ENCODE measurements at regions not wholly inside any gene's neighbourhood (a gene's known extent, or its start where the extent isn't known, plus 50 kb on each side); places are given as distances from the start of the nearest gene placed in this dataset.
"Not testable (repeated sequence)": the region's sequence is repeated elsewhere in the genome, so short reads cannot be mapped to it uniquely, and the experiment has no call there.

DNA sequence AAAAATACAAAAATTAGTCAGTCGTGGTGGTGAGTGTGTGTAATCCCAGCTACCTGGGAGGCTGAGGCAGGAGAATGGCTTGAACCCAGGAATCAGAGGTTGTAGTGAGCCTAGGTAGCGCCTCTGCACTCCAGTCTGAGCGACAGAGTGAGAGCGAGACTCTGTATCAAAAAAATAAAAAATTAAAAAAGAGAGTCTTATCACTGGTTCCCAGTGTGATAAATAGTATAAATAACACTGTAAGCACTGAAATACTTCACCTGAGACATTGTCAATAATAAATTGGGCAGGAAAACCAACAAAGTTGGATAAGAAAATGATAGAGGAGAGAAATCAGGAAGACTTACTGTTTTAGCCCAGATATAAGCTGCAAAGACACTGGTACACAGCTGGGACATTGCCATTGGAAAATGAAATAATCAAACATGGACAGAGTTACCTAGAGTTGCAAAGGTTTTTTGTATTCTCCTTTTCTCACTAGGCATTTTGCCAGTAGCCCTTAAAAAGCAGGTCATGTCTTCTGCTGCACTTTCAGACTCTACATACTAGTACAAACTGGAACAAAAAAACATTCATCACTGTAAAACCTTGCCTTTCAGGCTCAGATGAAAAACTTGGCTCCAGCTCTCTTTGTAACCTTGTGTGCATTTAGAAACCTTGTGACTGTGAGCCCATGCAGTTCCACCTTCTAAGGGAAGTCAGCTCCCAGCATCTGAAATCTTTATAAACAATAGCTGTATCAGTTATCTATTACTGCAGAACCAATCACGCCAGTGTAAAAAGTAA is 55.0 kb upstream of the PPP1R2C start:
- Mint-ChIP-seq H3K9me3 (no peaks in the 10 kb centered on the region), H3K4me3 (no peak overlapping the region), H3K27ac (no peak overlapping the region), H3K36me3 (ENCODE audit: low read depth) (no peaks in the 10 kb centered on the region), H3K27me3 (no peaks in the 10 kb centered on the region), H3K4me1 (no peaks in the 10 kb centered on the region)
- ATAC-seq (no peak), DNase-seq (no peak)

GRCh38 chrX:42833550-42833940 is 55.6 kb upstream of the PPP1R2C start:
- H3K36me3 Mint-ChIP-seq (ENCODE audit: low read depth); H3K9me3 Mint-ChIP-seq; ATAC-seq; H3K4me1 Mint-ChIP-seq; DNase-seq; H3K27ac Mint-ChIP-seq; H3K4me3 Mint-ChIP-seq; H3K27me3 Mint-ChIP-seq: not testable (repeated sequence)

- Mint-ChIP-seq H3K27me3 (no peaks in the 10 kb centered on the region), H3K27ac (no peak overlapping the region), H3K4me3 (no peak overlapping the region), H3K36me3 (ENCODE audit: low read depth) (no peaks in the 10 kb centered on the region), H3K4me1 (peaks cover 1% of the 10 kb centered on the region), H3K9me3 (peaks cover 5% of the 10 kb centered on the region)
- DNase-seq (no peak), ATAC-seq (no peak)
Measured at GRCh38 chrX:42837101-42837726, 59.3 kb upstream of the PPP1R2C start.

DNA sequence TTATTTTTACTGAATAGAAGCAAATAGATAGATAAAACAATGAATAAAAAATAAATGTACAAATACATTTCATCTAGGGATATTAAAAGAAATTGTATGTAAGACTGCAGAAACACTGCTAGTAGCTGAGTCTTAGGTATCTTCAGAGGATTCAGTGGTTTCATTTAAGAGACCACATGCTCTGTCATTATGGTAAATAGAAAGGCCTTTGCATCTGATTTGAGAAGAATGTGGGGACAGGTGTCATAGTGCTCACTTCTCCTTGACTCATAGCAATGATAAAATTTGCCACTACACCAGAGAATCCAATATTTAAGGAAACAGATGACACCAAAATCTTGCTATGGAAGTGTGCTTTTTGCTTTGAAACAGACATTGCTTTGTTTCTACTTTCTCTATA is 59.8 kb upstream of the PPP1R2C start:
- H3K27ac Mint-ChIP-seq, result no peak overlapping the region
- H3K36me3 Mint-ChIP-seq (ENCODE audit: low read depth), result no peaks in the 10 kb centered on the region
- H3K4me3 Mint-ChIP-seq, result no peak overlapping the region
- ATAC-seq (no peak), DNase-seq (no peak)
- H3K9me3 Mint-ChIP-seq, result peaks cover 5% of the 10 kb centered on the region
- peaks cover 1% of the 10 kb centered on the region for H3K4me1 Mint-ChIP-seq
- H3K27me3 Mint-ChIP-seq, result no peaks in the 10 kb centered on the region

- peaks cover 5% of the 10 kb centered on the region for H3K9me3 Mint-ChIP-seq
- H3K4me3 Mint-ChIP-seq, result no peak overlapping the region
- H3K27ac Mint-ChIP-seq, result no peak overlapping the region
- H3K36me3 Mint-ChIP-seq (ENCODE audit: low read depth), result no peaks in the 10 kb centered on the region
- ATAC-seq (no peak), DNase-seq (no peak)
- H3K27me3 Mint-ChIP-seq, result no peaks in the 10 kb centered on the region
- H3K4me1 Mint-ChIP-seq, result peaks cover 1% of the 10 kb centered on the region
Measured at GRCh38 chrX:42839632-42840031, 61.7 kb upstream of the PPP1R2C start.

- DNase-seq (no peak), ATAC-seq (no peak)
- Mint-ChIP-seq H3K36me3 (ENCODE audit: low read depth) (peaks cover 6% of the 10 kb centered on the region), H3K4me3 (no peak overlapping the region), H3K9me3 (no peaks in the 10 kb centered on the region), H3K4me1 (peaks cover 2% of the 10 kb centered on the region), H3K27ac (no peak overlapping the region), H3K27me3 (no peaks in the 10 kb centered on the region)
Measured at GRCh38 chrX:42846741-42847140, 68.8 kb upstream of the PPP1R2C start.

GRCh38 chrX:42855259-42855658 is 77.3 kb upstream of the PPP1R2C start:
- DNase-seq (no peak), ATAC-seq (no peak)
- H3K27me3 Mint-ChIP-seq, result no peaks in the 10 kb centered on the region
- no peaks in the 10 kb centered on the region for H3K9me3 Mint-ChIP-seq
- no peak overlapping the region for H3K4me3 Mint-ChIP-seq
- no peaks in the 10 kb centered on the region for H3K36me3 Mint-ChIP-seq (ENCODE audit: low read depth)
- peaks cover 2% of the 10 kb centered on the region for H3K4me1 Mint-ChIP-seq
- H3K27ac Mint-ChIP-seq, result no peak overlapping the region

DNA sequence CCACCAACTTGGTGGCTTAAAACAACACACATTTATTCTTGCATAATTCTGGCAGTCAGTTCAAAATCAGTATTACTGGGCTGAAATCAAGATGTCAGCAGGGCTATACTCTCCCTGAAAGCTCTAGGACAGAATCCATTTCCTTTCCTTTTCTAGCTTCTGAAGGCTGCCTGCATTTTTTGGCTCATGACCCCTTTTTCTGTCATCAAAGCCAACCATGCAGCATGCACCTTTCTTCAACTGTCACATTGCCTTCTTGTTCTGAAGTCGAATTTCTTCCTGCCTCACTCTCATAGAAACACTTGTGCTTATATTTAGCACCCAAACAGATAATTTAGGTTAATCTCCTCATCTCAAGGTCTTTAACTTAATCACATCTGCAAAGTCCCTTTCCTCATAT is 79.8 kb upstream of the PPP1R2C start:
- Mint-ChIP-seq H3K4me3 (no peak overlapping the region), H3K4me1 (peaks cover 2% of the 10 kb centered on the region), H3K27ac (no peak overlapping the region), H3K27me3 (no peaks in the 10 kb centered on the region), H3K9me3 (no peaks in the 10 kb centered on the region), H3K36me3 (ENCODE audit: low read depth) (no peaks in the 10 kb centered on the region)
- DNase-seq (no peak), ATAC-seq (no peak)

GRCh38 chrX:42869011-42869410 is 91.0 kb upstream of the PPP1R2C start:
- peaks cover 24% of the 10 kb centered on the region for H3K4me1 Mint-ChIP-seq
- peaks cover 5% of the 10 kb centered on the region for H3K9me3 Mint-ChIP-seq
- no peaks in the 10 kb centered on the region for H3K27me3 Mint-ChIP-seq
- no peak for ATAC-seq
- DNase-seq, result no peak
- H3K27ac Mint-ChIP-seq, result peak overlapping the region; percentile 52
- H3K4me3 Mint-ChIP-seq, result no peak overlapping the region
- peaks cover 3% of the 10 kb centered on the region for H3K36me3 Mint-ChIP-seq (ENCODE audit: low read depth)

- peak overlapping the region; percentile 60 for H3K27ac Mint-ChIP-seq
- DNase-seq (no peak), ATAC-seq (peak; percentile 54)
- H3K27me3 Mint-ChIP-seq, result no peaks in the 10 kb centered on the region
- peaks cover 5% of the 10 kb centered on the region for H3K9me3 Mint-ChIP-seq
- H3K4me1 Mint-ChIP-seq, result peaks cover 24% of the 10 kb centered on the region
- no peak overlapping the region for H3K4me3 Mint-ChIP-seq
- H3K36me3 Mint-ChIP-seq (ENCODE audit: low read depth), result peaks cover 3% of the 10 kb centered on the region
Measured at GRCh38 chrX:42869659-42870476, 91.9 kb upstream of the PPP1R2C start.

DNA sequence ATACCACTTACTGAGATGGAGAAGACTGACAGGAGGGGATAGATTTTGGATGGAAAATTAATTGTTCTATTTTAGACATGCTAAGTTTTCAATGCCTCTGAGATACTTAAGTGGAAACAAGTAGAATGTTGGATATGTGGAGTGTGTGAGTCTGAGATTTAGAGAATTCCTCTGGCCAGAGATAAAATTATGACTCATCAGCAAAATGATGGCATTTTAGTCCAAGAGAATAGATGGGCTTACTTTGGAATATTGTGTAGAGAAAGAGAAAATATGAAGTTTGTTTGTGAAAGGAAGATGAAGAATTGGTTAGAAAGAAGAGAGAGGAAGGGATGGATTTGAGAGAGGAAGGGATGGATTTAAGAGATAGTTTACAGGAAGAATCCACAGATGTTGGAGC is 108.6 kb upstream of the PPP1R2C start:
- Mint-ChIP-seq H3K36me3 (ENCODE audit: low read depth) (no peaks in the 10 kb centered on the region), H3K4me3 (no peak overlapping the region), H3K27ac (no peak overlapping the region), H3K27me3 (no peaks in the 10 kb centered on the region), H3K9me3 (no peaks in the 10 kb centered on the region), H3K4me1 (no peaks in the 10 kb centered on the region)
- ATAC-seq (no peak), DNase-seq (no peak)

GRCh38 chrX:42900947-42901346 is 123.0 kb upstream of the PPP1R2C start:
- no peak for DNase-seq
- no peak overlapping the region for H3K4me3 Mint-ChIP-seq
- H3K27ac Mint-ChIP-seq, result no peak overlapping the region
- H3K4me1 Mint-ChIP-seq, result peaks cover 2% of the 10 kb centered on the region
- H3K36me3 Mint-ChIP-seq (ENCODE audit: low read depth), result no peaks in the 10 kb centered on the region
- no peaks in the 10 kb centered on the region for H3K27me3 Mint-ChIP-seq
- no peak for ATAC-seq
- no peaks in the 10 kb centered on the region for H3K9me3 Mint-ChIP-seq

GRCh38 chrX:42902513-42902912 is 124.5 kb upstream of the PPP1R2C start:
- peaks cover 5% of the 10 kb centered on the region for H3K9me3 Mint-ChIP-seq
- H3K36me3 Mint-ChIP-seq (ENCODE audit: low read depth), result no peaks in the 10 kb centered on the region
- H3K27me3 Mint-ChIP-seq, result no peaks in the 10 kb centered on the region
- H3K4me1 Mint-ChIP-seq, result peaks cover 2% of the 10 kb centered on the region
- DNase-seq, result no peak
- H3K4me3 Mint-ChIP-seq, result no peak overlapping the region
- no peak for ATAC-seq
- H3K27ac Mint-ChIP-seq, result no peak overlapping the region

- H3K36me3 Mint-ChIP-seq (ENCODE audit: low read depth), result peaks cover 3% of the 10 kb centered on the region
- no peak overlapping the region for H3K4me3 Mint-ChIP-seq
- H3K27ac Mint-ChIP-seq, result no peak overlapping the region
- H3K27me3 Mint-ChIP-seq, result no peaks in the 10 kb centered on the region
- H3K9me3 Mint-ChIP-seq, result peaks cover 19% of the 10 kb centered on the region
- ATAC-seq, result no peak
- DNase-seq, result no peak
- no peaks in the 10 kb centered on the region for H3K4me1 Mint-ChIP-seq
Measured at GRCh38 chrX:42920752-42921151, 142.8 kb upstream of the PPP1R2C start.

GRCh38 chrX:42930071-42930470 is 152.1 kb upstream of the PPP1R2C start:
- Mint-ChIP-seq H3K4me1 (peaks cover 20% of the 10 kb centered on the region), H3K36me3 (ENCODE audit: low read depth) (no peaks in the 10 kb centered on the region), H3K4me3 (no peak overlapping the region), H3K9me3 (no peaks in the 10 kb centered on the region), H3K27ac (no peak overlapping the region), H3K27me3 (no peaks in the 10 kb centered on the region)
- no peak for ATAC-seq
- DNase-seq, result no peak

All from activated naive CD8-positive, alpha-beta T cell treated with anti-CD3 and anti-CD28 coated beads, Interleukin-2, amount 50 U/mL, for 24 hours (primary cell).